ENCODE measurements at regions not wholly inside any gene's neighbourhood (a gene's known extent, or its start where the extent isn't known, plus 50 kb on each side); places are given as distances from the start of the nearest gene placed in this dataset.

DNA sequence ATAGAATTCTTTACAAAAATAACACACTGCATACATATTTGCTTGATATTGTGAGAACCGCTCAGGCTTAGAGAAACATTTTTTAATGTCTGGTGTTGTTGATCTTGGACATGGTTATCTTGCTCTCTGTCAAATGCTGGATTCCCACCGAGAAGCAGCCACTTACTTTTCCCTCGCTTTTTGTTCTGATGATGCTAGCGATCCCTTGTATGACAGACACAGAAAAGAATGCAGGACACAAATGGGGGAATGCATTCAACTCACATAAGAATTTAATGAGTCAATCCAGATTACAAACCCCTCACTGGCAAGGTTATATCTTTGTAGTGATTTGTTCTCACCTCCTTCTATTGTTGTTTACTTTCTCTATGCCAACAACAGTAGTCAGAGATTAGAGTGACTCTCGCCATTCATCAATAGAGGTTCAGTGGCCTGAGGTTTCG is 76.8 kb upstream of the AKT3 start:
- ATAC-seq (no peak), FAIRE-seq (no peak), DNase-seq (ENCODE audit: low spot score) (no peak)
- intact Hi-C loops (cut with micrococcal nuclease; ENCODE audit: unreplicated experiment): no loop called here
- no peaks in the 10 kb centered on the region for H3K9me3 ChIP-seq (ENCODE audit: low read length)
- H3K27me3 ChIP-seq (ENCODE audit: control insufficient read depth in 1 of 2, insufficient read depth in 2 of 2, low read length in 2 of 2): peaks cover 0 to 19% of the 10 kb centered on the region in 2 experiments; a peak in 2 of 5 replicates
- POLR2A ChIA-PET: no interaction called here
- no peak overlapping the region for H3K9ac ChIP-seq (ENCODE audit: insufficient read depth, low read depth, low read length)
- H2AFZ ChIP-seq (ENCODE audit: low read length): no peak overlapping the region
- H4K20me1 ChIP-seq (ENCODE audit: insufficient read depth, low read length): no peaks in the 10 kb centered on the region
- TF ChIP-seq ZNF350 (CRISPR knock-in tag; IDR thresholded peaks at IDR 0.05; ENCODE audit: borderline replicate concordance, low read depth) (no peak), ZNF746 (CRISPR knock-in tag; IDR thresholded peaks at IDR 0.05) (no peak), HES4 (CRISPR knock-in tag; IDR thresholded peaks at IDR 0.05; ENCODE audit: borderline replicate concordance) (no peak)
- no peaks in the 10 kb centered on the region for H3K79me2 ChIP-seq (ENCODE audit: insufficient read depth, low read length)
- no peaks in the 10 kb centered on the region for H3K36me3 ChIP-seq (replicated peaks in 1 of 2; ENCODE audit: control insufficient read depth in 1 of 2, insufficient read depth in 2 of 2, low read length in 2 of 2)
- in situ Hi-C loops (cut with HindIII; ENCODE audit: extremely low pct_ligation_motif_present, low pct_unique_long_range_greater_than_20kb): no loop called here
- WGBS (ENCODE audit: low lambda C conversion rate): 26% methylated on average over 6 of the region's 6 CpGs
- BruUV-seq (replicated peaks): no TSS peak
- H3K4me2 ChIP-seq (ENCODE audit: low read depth, low read length): no peak overlapping the region
- CTCF ChIA-PET (ENCODE audit: low intra/inter-chr PET ratio, low total read pairs): no interaction called here
- no peaks in the 10 kb centered on the region for H3K4me1 ChIP-seq (ENCODE audit: insufficient read depth, low read length)
- H3K27ac ChIP-seq (ENCODE audit: extremely low read length, insufficient read depth, low read length): no peak overlapping the region
- no peak overlapping the region for H3K4me3 ChIP-seq (replicated peaks in 1 of 3; ENCODE audit: insufficient read depth in 1 of 3, low read depth in 2 of 3, low read length in 3 of 3)

DNA sequence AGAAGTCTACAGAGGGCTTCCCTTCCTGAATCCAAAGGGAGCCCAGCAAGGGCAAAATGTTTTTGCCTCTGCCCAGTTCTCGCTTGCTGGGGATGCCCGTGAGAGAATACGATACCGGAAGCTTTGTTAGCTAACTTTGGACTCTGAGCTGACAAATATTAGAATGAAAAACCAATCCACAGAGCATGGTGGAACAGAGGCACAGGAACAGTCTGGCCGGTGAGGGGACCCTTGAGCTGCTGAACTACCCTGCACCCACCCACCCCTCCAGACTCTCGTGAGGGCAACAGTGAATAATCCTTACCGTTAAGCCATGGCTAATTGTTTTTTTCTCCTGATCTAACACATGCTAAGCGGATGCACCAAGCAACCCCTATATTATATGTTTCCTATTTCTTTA is 76.3 kb upstream of the AKT3 start:
- no peak overlapping the region for H2AFZ ChIP-seq (ENCODE audit: low read length)
- in situ Hi-C loops (cut with HindIII; ENCODE audit: extremely low pct_ligation_motif_present, low pct_unique_long_range_greater_than_20kb): no loop called here
- intact Hi-C loops (cut with micrococcal nuclease; ENCODE audit: unreplicated experiment): no loop called here
- no peaks in the 10 kb centered on the region for H3K36me3 ChIP-seq (replicated peaks in 1 of 2; ENCODE audit: control insufficient read depth in 1 of 2, insufficient read depth in 2 of 2, low read length in 2 of 2)
- peaks cover 0 to 19% of the 10 kb centered on the region in 2 experiments; a peak in 3 of 5 replicates for H3K27me3 ChIP-seq (ENCODE audit: control insufficient read depth in 1 of 2, insufficient read depth in 2 of 2, low read length in 2 of 2)
- no TSS peak for BruUV-seq (replicated peaks)
- H3K4me3 ChIP-seq (replicated peaks in 1 of 3; ENCODE audit: insufficient read depth in 1 of 3, low read depth in 2 of 3, low read length in 3 of 3): no peak overlapping the region
- CTCF ChIA-PET (ENCODE audit: low intra/inter-chr PET ratio, low total read pairs): no interaction called here
- ATAC-seq: no peak
- H3K4me2 ChIP-seq (ENCODE audit: low read depth, low read length): no peak overlapping the region
- 21% methylated on average over 8 of the region's 8 CpGs for WGBS (ENCODE audit: low lambda C conversion rate)
- no peaks in the 10 kb centered on the region for H4K20me1 ChIP-seq (ENCODE audit: insufficient read depth, low read length)
- TF ChIP-seq, protein P1, sequence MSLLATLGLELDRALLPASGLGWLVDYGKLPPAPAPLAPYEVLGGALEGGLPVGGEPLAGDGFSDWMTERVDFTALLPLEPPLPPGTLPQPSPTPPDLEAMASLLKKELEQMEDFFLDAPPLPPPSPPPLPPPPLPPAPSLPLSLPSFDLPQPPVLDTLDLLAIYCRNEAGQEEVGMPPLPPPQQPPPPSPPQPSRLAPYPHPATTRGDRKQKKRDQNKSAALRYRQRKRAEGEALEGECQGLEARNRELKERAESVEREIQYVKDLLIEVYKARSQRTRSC (CRISPR knock-in tag; IDR thresholded peaks at IDR 0.05; ENCODE audit: low read depth): no peak
- 0 out of 2 replicates have a peak, but pooled peaks have one; percentile 54 for TF ChIP-seq ZNF3 (CRISPR knock-in tag; IDR thresholded peaks at IDR 0.05)
- H3K27ac ChIP-seq (ENCODE audit: extremely low read length, insufficient read depth, low read length): no peak overlapping the region
- H3K79me2 ChIP-seq (ENCODE audit: insufficient read depth, low read length): no peaks in the 10 kb centered on the region
- POLR2A ChIA-PET: no interaction called here
- no peaks in the 10 kb centered on the region for H3K4me1 ChIP-seq (ENCODE audit: insufficient read depth, low read length)
- FAIRE-seq: no peak
- no peak for DNase-seq (ENCODE audit: low spot score)
- no peak overlapping the region for H3K9ac ChIP-seq (ENCODE audit: insufficient read depth, low read depth, low read length)
- H3K9me3 ChIP-seq (ENCODE audit: low read length): no peaks in the 10 kb centered on the region

Measured in HepG2 (cell line).